Transverse colon (tissue), 4 donors: ENCODE measurements at regions not wholly inside any gene's neighbourhood (a gene's known extent, or its start where the extent isn't known, plus 50 kb on each side); places are given as distances from the start of the nearest gene placed in this dataset.

Source experiments
- DNase-seq: peaks from one replicate; pipeline ENCODE4 v3.0.0-alpha.2; 2019
- H3K27ac ChIP-seq, 4 donors: fragments of 200-600 bp; sonication (generic); 2 replicates each; pipeline ENCODE4 v1.5.1; 2016 to 2018; ENCODE audit warnings: inconsistent platforms in 4 of 4
- H3K27me3 ChIP-seq: fragments of 200-600 bp; sonication (generic); 2 replicates; pipeline ENCODE4 v1.5.1; 2017; ENCODE audit warnings: inconsistent platforms
- H3K36me3 ChIP-seq, 4 donors: fragments of 200-600 bp; sonication (generic); 2 replicates each; pipeline ENCODE4 v1.5.1; 2017 to 2019; ENCODE audit warnings: inconsistent platforms in 4 of 4
- H3K4me1 ChIP-seq, 4 donors: fragments of 200-600 bp; sonication (generic); 2 replicates each; pipeline ENCODE4 v1.5.1; 2017 to 2020; ENCODE audit warnings: inconsistent platforms in 4 of 4
- H3K4me3 ChIP-seq, 4 donors: fragments of 200-600 bp; sonication (generic); 1 replicate in 1 of 4; 2 replicates in 3 of 4; pipeline versions ENCODE4 v1.5.1 to v1.6.1; 2017 to 2019; ENCODE audit warnings: inconsistent platforms in 4 of 4
- H3K9me3 ChIP-seq, 2 donors: fragments of 200-600 bp; sonication (generic); 2 replicates each; pipeline ENCODE4 v1.5.1; 2017 to 2019; ENCODE audit warnings: inconsistent platforms in 2 of 2
- CTCF ChIP-seq, 5 experiments: fragments of 200-600 bp in 3 of 5; fragments of 450-650 bp in 2 of 5; sonication (generic) in 3 of 5; IDR thresholded peaks; 1 replicate in 2 of 5; 2 replicates in 3 of 5; pipeline ENCODE4 v1.5.1; 2016 to 2017; ENCODE audit warnings: antibody characterized with exemption in 5 of 5, inconsistent platforms in 3 of 5, mild to moderate bottlenecking in 2 of 5, moderate library complexity in 1 of 5
- EP300 ChIP-seq: sonication (generic); formaldehyde crosslinking; IDR thresholded peaks from one replicate; pipeline ENCODE4 v1.6.1; 2017; ENCODE audit warnings: antibody characterized with exemption, low read depth
- POLR2A ChIP-seq: fragments of 450-650 bp; IDR thresholded peaks from one replicate; pipeline ENCODE4 v1.6.1; 2016; ENCODE audit warnings: antibody characterized with exemption, mild to moderate bottlenecking, moderate library complexity
- POLR2AphosphoS5 ChIP-seq, 3 donors: sonication (generic); formaldehyde crosslinking; IDR thresholded peaks; one replicate each; pipeline ENCODE4 v1.6.1; 2016; ENCODE audit warnings: antibody characterized with exemption in 3 of 3
- WGBS, 2 donors: methylation state at CpG; one replicate each; pipeline ENCODE4 v1.1.5; 2018; ENCODE audit warnings: low coverage in 1 of 2; 5-methylcytosine and 5-hydroxymethylcytosine counted together
- in situ Hi-C, 4 donors: fragments of 200-750 bp; cut with MboI; loops; one replicate each; pipeline versions ENCODE4 v1.15.0 to v1.15.1; 2017; ENCODE audit warnings: low sequenced_read_pairs in 3 of 4, low pct_ligation_motif_present in 1 of 4, low pct_unique_long_range_greater_than_20kb in 1 of 4
- intact Hi-C: fragments of 100-400 bp; cut with DNase I; formaldehyde crosslinking; loops from one replicate; pipeline ENCODE4 v1.15.1; 2023; ENCODE audit warnings: low total_unique reads

DNA sequence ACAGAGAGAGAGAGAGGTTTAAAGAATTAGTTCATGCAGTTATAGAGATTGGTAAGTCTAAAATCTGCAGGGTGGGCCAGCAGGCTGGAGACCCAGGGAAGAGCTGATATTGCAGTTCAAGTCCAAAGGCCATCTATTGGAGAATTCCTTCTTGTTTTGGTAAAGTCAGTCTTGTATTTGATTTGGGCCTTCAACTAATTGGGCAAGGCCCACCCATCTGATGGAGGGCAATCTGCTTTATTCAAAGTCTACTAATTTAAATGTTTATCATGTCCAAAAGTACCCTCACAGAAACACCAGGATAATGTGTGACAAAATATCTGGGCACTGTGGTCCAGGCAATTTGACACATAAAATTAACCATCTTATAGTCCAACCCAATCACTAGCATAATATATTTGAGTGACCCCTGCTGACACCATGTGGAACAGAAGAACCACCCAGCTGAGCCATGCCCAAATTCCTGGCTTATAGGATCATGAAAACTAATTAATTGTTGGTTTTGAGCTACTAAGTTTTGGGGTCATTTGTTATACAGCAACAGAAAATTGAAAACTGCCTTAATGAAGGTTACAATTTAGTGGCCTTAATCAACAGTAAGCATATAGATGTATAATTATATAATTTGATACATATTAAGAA is 109.1 kb upstream of the PLXNC1 start:
- no peak for DNase-seq
- intact Hi-C loops = no loop called here
- no peak for TF ChIP-seq EP300
- TF ChIP-seq POLR2A = no peak
- no peak for TF ChIP-seq CTCF (IDR thresholded peaks at IDR 0.05)
- no peak for TF ChIP-seq POLR2AphosphoS5 (IDR thresholded peaks at IDR 0.05)
- in situ Hi-C loops = no loop called here
- Histone ChIP-seq H3K4me3 (no peak overlapping the region), H3K27ac (no peak overlapping the region), H3K36me3 (no peaks in the 10 kb centered on the region), H3K27me3 (no peaks in the 10 kb centered on the region), H3K4me1 (no peaks in the 10 kb centered on the region), H3K9me3 (peaks cover 4 to 9% of the 10 kb centered on the region in 2 donors)

- H3K4me1 ChIP-seq = no peaks in the 10 kb centered on the region
- DNase-seq = no peak
- in situ Hi-C loops (no loop called here), intact Hi-C loops (no loop called here)
- H3K9me3 ChIP-seq = peaks cover 0 to 6% of the 10 kb centered on the region in 2 donors
- no peak overlapping the region for H3K4me3 ChIP-seq
- no peak overlapping the region for H3K27ac ChIP-seq
- TF ChIP-seq CTCF (IDR thresholded peaks at IDR 0.05) = no peak
- TF ChIP-seq POLR2A = no peak
- TF ChIP-seq POLR2AphosphoS5 (IDR thresholded peaks at IDR 0.05) = no peak
- TF ChIP-seq EP300 = no peak
- WGBS, 2 donors = 73 to 82% methylated on average over 3 to 5 of the region's 5 CpGs
- H3K36me3 ChIP-seq = no peaks in the 10 kb centered on the region
- H3K27me3 ChIP-seq = no peaks in the 10 kb centered on the region
Measured at GRCh38 chr12:94039914-94040313, 108.5 kb upstream of the PLXNC1 start.

GRCh38 chr12:94041850-94042249 is 106.5 kb upstream of the PLXNC1 start:
- no peak overlapping the region for H3K27ac ChIP-seq
- in situ Hi-C loops = no loop called here
- no peaks in the 10 kb centered on the region for H3K27me3 ChIP-seq
- peaks cover 0 to 5% of the 10 kb centered on the region in 2 donors for H3K9me3 ChIP-seq
- H3K4me1 ChIP-seq = no peaks in the 10 kb centered on the region
- intact Hi-C loops = no loop called here
- WGBS, 2 donors = 25 to 41% methylated on average over 2 to 3 of the region's 3 CpGs
- no peak overlapping the region for H3K4me3 ChIP-seq
- TF ChIP-seq POLR2A (no peak), POLR2AphosphoS5 (IDR thresholded peaks at IDR 0.05) (no peak), CTCF (IDR thresholded peaks at IDR 0.05) (no peak), EP300 (no peak)
- no peak for DNase-seq
- H3K36me3 ChIP-seq = no peaks in the 10 kb centered on the region

GRCh38 chr12:94042321-94042720 is 106.1 kb upstream of the PLXNC1 start:
- Histone ChIP-seq H3K4me3 (no peak overlapping the region), H3K27me3 (no peaks in the 10 kb centered on the region), H3K36me3 (no peaks in the 10 kb centered on the region), H3K27ac (no peak overlapping the region), H3K4me1 (no peaks in the 10 kb centered on the region), H3K9me3 (peaks cover 0 to 5% of the 10 kb centered on the region in 2 donors)
- in situ Hi-C loops (no loop called here), intact Hi-C loops (no loop called here)
- TF ChIP-seq EP300 (no peak), POLR2AphosphoS5 (IDR thresholded peaks at IDR 0.05) (no peak), CTCF (IDR thresholded peaks at IDR 0.05) (no peak), POLR2A (no peak)
- 70 to 86% methylated on average over 2 to 4 of the region's 4 CpGs for WGBS, 2 donors
- DNase-seq = no peak
